Testis (tissue), 2 donors: ENCODE measurements at regions not wholly inside any gene's neighbourhood (a gene's known extent, or its start where the extent isn't known, plus 50 kb on each side); places are given as distances from the start of the nearest gene placed in this dataset.
"Not testable (repeated sequence)": the region's sequence is repeated elsewhere in the genome, so short reads cannot be mapped to it uniquely, and the experiment has no call there.

Source experiments
- DNase-seq: peaks from one replicate; pipeline ENCODE4 v3.0.0-alpha.2; 2019
- H3K27ac ChIP-seq, 2 donors: fragments of 200-600 bp; sonication (generic); one replicate each; pipeline ENCODE4 v1.5.1; 2019
- H3K27me3 ChIP-seq: fragments of 200-600 bp; sonication (generic); one replicate; pipeline ENCODE4 v1.5.1; 2019
- H3K36me3 ChIP-seq: fragments of 200-600 bp; sonication (generic); one replicate; pipeline ENCODE4 v1.5.1; 2017; ENCODE audit warnings: low read depth; ENCODE audit errors: missing control alignments
- H3K4me1 ChIP-seq: fragments of 200-600 bp; sonication (generic); one replicate; pipeline ENCODE4 v1.5.1; 2019
- H3K4me3 ChIP-seq, 2 donors: fragments of 200-600 bp; sonication (generic); one replicate each; pipeline ENCODE4 v1.5.1; 2017 to 2019
- H3K9me3 ChIP-seq: fragments of 200-600 bp; sonication (generic); one replicate; pipeline ENCODE4 v1.5.1; 2017
- POLR2A ChIP-seq: fragments of 450-650 bp; IDR thresholded peaks from one replicate; pipeline ENCODE4 v1.6.1; 2017; ENCODE audit warnings: antibody characterized with exemption, mild to moderate bottlenecking, moderate library complexity
- WGBS, 2 donors: methylation state at CpG; one replicate each; pipeline ENCODE4 v1.1.5; 2018; 5-methylcytosine and 5-hydroxymethylcytosine counted together
- intact Hi-C: fragments of 100-400 bp; cut with DNase I; formaldehyde crosslinking; loops from one replicate; pipeline ENCODE4 v1.15.1; 2023; ENCODE audit warnings: low total_unique reads
- TF ChIP-seq, protein P1 (sequence below), 3 experiments: fragments of 450-650 bp in 2 of 3; fragments of 200-600 bp in 1 of 3; sonication (generic) in 1 of 3; IDR thresholded peaks; one replicate each; pipeline ENCODE4 v1.5.1; 2016 to 2019; ENCODE audit warnings: antibody characterized with exemption in 3 of 3, mild to moderate bottlenecking in 2 of 3, moderate library complexity in 1 of 3

DNA sequence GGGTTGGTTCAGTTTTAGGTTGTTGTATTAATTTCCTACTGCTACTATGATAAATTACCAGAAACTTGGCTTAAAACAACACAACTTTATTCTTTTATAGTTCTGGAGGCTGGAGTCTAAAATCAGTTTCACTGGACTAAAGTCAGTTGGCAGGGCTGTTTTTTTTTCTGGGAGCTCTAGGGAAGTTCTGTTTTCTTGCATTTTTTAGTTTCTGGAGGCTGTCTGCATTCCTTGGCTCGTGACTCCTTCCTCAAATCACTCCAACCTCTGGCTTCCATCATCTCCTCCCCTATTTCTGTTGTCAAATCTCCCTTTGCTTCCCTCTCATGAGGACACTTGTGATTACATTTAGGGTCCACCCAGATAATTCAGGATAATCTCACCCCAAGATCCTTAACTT lies 51.3 kb upstream of the SUB1 start:
- Histone ChIP-seq H3K36me3 (no peaks in the 10 kb centered on the region), H3K4me3 (no peak overlapping the region), H3K4me1 (peaks cover 8% of the 10 kb centered on the region), H3K9me3 (no peaks in the 10 kb centered on the region), H3K27ac (no peak overlapping the region), H3K27me3 (no peaks in the 10 kb centered on the region)
- no peak for TF ChIP-seq POLR2A
- TF ChIP-seq, protein P1, sequence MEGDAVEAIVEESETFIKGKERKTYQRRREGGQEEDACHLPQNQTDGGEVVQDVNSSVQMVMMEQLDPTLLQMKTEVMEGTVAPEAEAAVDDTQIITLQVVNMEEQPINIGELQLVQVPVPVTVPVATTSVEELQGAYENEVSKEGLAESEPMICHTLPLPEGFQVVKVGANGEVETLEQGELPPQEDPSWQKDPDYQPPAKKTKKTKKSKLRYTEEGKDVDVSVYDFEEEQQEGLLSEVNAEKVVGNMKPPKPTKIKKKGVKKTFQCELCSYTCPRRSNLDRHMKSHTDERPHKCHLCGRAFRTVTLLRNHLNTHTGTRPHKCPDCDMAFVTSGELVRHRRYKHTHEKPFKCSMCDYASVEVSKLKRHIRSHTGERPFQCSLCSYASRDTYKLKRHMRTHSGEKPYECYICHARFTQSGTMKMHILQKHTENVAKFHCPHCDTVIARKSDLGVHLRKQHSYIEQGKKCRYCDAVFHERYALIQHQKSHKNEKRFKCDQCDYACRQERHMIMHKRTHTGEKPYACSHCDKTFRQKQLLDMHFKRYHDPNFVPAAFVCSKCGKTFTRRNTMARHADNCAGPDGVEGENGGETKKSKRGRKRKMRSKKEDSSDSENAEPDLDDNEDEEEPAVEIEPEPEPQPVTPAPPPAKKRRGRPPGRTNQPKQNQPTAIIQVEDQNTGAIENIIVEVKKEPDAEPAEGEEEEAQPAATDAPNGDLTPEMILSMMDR (IDR thresholded peaks at IDR 0.05) = no peak
- no peak for DNase-seq
- intact Hi-C loops = no loop called here
- WGBS, 2 donors = 45 to 56% methylated on average over 1 of the region's 1 CpG

DNA sequence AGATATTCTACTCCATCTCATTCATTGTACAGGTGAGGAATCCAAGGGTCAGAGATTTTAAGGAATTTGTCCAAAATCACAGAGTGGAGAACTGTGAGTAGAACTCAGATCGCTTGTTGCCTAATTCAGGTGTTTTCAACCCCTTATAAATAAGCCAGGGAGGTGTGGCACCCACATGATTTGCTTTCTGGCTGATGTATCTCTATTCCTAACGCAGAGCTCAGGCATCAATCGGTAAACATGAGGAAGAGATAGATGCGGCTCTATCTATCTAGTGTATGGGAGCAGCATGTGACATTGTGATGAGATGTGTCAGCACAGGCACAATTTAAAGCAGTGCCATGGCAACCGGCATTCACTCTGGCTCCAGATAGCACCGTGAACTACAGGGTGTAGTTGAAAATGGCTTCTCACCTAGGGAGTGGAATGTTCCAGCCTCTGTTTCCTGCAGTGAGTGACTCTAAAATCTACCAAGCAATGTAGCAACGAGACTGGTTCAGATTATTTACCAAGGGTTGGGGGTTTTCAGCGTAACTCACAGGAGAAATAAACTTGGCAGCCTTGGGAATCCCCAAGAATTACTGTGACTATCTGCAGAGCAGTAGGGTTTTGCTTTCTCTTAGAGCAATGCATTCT lies 53.4 kb upstream of the SUB1 start:
- Histone ChIP-seq H3K27me3 (no peaks in the 10 kb centered on the region), H3K36me3 (no peaks in the 10 kb centered on the region), H3K27ac (no peak overlapping the region), H3K4me3 (no peak overlapping the region), H3K4me1 (no peaks in the 10 kb centered on the region), H3K9me3 (no peaks in the 10 kb centered on the region)
- TF ChIP-seq POLR2A = no peak
- TF ChIP-seq, protein P1 (IDR thresholded peaks at IDR 0.05) = no peak
- DNase-seq = no peak
- 70 to 81% methylated on average over 8 of the region's 8 CpGs for WGBS, 2 donors
- intact Hi-C loops = no loop called here

DNA sequence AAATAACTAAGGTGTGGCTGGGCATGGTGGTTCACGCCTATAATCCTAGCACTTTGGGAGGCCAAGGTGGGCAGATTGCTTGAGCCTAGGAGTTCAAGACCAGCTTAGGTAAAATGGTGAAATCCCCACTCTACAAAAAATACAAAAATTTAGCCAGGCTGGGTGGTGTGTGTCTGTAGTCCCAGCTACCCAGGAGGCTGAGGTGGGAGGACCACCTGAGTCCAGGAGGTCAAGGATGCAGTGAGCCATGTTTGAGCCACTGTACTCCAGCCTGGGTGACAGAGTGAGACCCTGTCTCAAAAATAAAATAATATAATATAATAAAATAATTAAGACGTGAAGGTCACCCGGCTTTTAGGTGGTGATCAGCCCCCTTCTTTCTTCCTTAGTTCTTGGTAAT lies 58.0 kb upstream of the SUB1 start:
- H3K9me3 ChIP-seq, H3K4me3 ChIP-seq, H3K36me3 ChIP-seq, DNase-seq, H3K27ac ChIP-seq, H3K27me3 ChIP-seq, H3K4me1 ChIP-seq, intact Hi-C loops: not testable (repeated sequence)
- 87 to 96% methylated on average over 3 of the region's 3 CpGs for WGBS, 2 donors

DNA sequence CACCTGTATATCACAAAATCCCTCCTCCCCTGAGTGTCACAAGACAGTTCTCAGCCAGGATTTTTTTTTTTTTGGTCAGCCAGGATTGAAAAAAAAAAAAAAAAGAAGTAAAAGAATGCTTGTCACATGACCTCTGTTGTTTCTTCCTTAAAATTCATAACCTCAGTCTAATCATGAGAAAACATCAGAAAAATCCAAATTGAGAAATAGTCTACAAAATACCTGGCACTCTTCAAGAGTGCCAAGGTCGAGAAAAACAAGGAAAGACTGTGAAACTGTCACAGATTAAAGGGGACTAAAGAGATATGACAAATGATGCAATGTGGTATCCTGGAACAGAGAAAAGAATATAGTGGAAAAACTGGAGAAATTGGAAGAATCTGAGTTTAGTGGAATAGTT lies 58.5 kb upstream of the SUB1 start:
- H3K27me3 ChIP-seq = no peaks in the 10 kb centered on the region
- H3K36me3 ChIP-seq = no peaks in the 10 kb centered on the region
- intact Hi-C loops = no loop called here
- WGBS, 2 donors = 41 to 43% methylated on average over 1 of the region's 1 CpG
- no peaks in the 10 kb centered on the region for H3K4me1 ChIP-seq
- H3K27ac ChIP-seq = no peak overlapping the region
- H3K9me3 ChIP-seq = no peaks in the 10 kb centered on the region
- no peak overlapping the region for H3K4me3 ChIP-seq
- DNase-seq = no peak
- TF ChIP-seq, protein P1 (IDR thresholded peaks at IDR 0.05) = no peak
- TF ChIP-seq POLR2A = no peak

DNA sequence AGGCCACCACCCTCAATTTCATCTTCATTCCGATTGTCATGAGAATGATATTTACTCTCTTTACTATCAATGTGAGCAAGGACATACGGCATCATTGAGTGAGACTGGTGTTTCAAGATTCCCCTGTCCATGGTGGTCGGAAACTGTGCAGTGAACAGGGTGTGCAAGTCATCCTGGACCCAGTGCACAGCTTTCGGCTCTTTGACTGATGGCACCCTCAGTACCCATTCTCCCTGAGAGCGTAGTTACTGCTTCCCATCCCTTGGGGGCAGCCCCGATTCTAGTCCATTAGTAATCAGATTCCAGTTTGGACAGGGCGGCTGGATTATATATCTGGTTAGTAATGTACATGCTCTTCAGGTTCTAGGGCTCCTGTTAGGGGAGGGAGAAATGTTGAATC lies 61.7 kb upstream of the SUB1 start:
- no peak overlapping the region for H3K27ac ChIP-seq
- no peaks in the 10 kb centered on the region for H3K27me3 ChIP-seq
- no peaks in the 10 kb centered on the region for H3K9me3 ChIP-seq
- TF ChIP-seq, protein P1 (IDR thresholded peaks at IDR 0.05) = no peak
- TF ChIP-seq POLR2A = no peak
- intact Hi-C loops = no loop called here
- H3K36me3 ChIP-seq = no peaks in the 10 kb centered on the region
- H3K4me1 ChIP-seq = no peaks in the 10 kb centered on the region
- H3K4me3 ChIP-seq = no peak overlapping the region
- DNase-seq = no peak
- WGBS, 2 donors = 88 to 90% methylated on average over 7 of the region's 7 CpGs
